ENCODE measurements at regions not wholly inside any gene's neighbourhood (a gene's known extent, or its start where the extent isn't known, plus 50 kb on each side); places are given as distances from the start of the nearest gene placed in this dataset.

GRCh38 chr9:126093771-126094170 is 232.9 kb upstream of the MVB12B start:
- Mint-ChIP-seq H3K36me3 (ENCODE audit: low read depth) (no peaks in the 10 kb centered on the region), H3K4me1 (ENCODE audit: low read depth) (no peaks in the 10 kb centered on the region), H3K4me3 (no peak overlapping the region), H3K27ac (no peak overlapping the region), H3K9me3 (no peaks in the 10 kb centered on the region), H3K27me3 (ENCODE audit: low read depth) (no peaks in the 10 kb centered on the region)

- no peaks in the 10 kb centered on the region for H3K36me3 Mint-ChIP-seq (ENCODE audit: low read depth)
- no peak overlapping the region for H3K4me3 Mint-ChIP-seq
- no peak overlapping the region for H3K27ac Mint-ChIP-seq
- H3K27me3 Mint-ChIP-seq (ENCODE audit: low read depth), result no peaks in the 10 kb centered on the region
- H3K9me3 Mint-ChIP-seq, result no peaks in the 10 kb centered on the region
- no peaks in the 10 kb centered on the region for H3K4me1 Mint-ChIP-seq (ENCODE audit: low read depth)
Measured at GRCh38 chr9:126095546-126096190, 231.0 kb upstream of the MVB12B start.

GRCh38 chr9:126096340-126096739 is 230.3 kb upstream of the MVB12B start:
- Mint-ChIP-seq H3K9me3 (no peaks in the 10 kb centered on the region), H3K27me3 (ENCODE audit: low read depth) (no peaks in the 10 kb centered on the region), H3K36me3 (ENCODE audit: low read depth) (no peaks in the 10 kb centered on the region), H3K4me3 (no peak overlapping the region), H3K4me1 (ENCODE audit: low read depth) (no peaks in the 10 kb centered on the region), H3K27ac (no peak overlapping the region)

DNA sequence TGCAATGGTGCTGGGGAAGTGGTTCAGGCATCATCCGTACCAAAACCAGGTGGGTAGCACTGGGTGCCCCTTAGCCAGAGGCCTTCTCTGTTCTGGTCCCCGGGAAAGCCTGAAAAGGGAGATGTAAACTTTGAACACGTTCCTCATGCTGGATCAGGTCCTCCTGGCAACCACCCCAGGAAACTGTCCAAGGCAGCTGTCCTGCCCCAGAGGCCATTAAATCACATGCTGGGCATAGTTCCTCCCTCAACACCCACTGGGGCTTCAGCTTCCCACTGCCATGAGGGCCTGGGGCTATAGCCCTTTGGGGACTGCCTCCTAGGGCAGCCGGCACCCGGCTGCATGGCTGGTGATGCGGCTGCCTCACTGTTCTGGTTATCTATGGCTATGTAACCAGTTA is 228.9 kb upstream of the MVB12B start:
- Mint-ChIP-seq H3K27ac (no peak overlapping the region), H3K4me1 (ENCODE audit: low read depth) (no peaks in the 10 kb centered on the region), H3K9me3 (no peaks in the 10 kb centered on the region), H3K4me3 (no peak overlapping the region), H3K27me3 (ENCODE audit: low read depth) (no peaks in the 10 kb centered on the region), H3K36me3 (ENCODE audit: low read depth) (no peaks in the 10 kb centered on the region)

DNA sequence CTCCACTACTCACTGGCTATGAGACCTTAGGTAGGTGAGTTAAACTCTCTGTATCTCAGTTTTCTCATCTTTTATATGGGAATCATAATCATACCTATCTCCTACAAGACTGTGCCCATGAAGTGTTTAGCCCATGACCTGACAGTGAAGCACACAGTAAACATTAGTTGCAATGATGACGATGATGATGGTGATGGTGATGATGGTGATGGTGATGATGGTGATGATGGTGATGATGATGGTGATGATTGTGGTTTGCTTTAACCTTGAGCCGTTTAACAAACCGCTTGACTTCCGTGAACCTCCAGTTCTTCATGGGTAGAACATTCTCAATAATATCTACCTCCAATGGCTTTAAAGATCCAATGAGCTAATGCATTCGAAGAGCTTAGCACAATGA is 220.2 kb upstream of the MVB12B start:
- Mint-ChIP-seq H3K27ac (no peak overlapping the region), H3K36me3 (ENCODE audit: low read depth) (no peaks in the 10 kb centered on the region), H3K9me3 (no peaks in the 10 kb centered on the region), H3K4me3 (no peak overlapping the region), H3K27me3 (ENCODE audit: low read depth) (no peaks in the 10 kb centered on the region), H3K4me1 (ENCODE audit: low read depth) (no peaks in the 10 kb centered on the region)

GRCh38 chr9:126107693-126108092 is 218.9 kb upstream of the MVB12B start:
- Mint-ChIP-seq H3K9me3 (no peaks in the 10 kb centered on the region), H3K4me3 (no peak overlapping the region), H3K4me1 (ENCODE audit: low read depth) (no peaks in the 10 kb centered on the region), H3K27me3 (ENCODE audit: low read depth) (no peaks in the 10 kb centered on the region), H3K36me3 (ENCODE audit: low read depth) (no peaks in the 10 kb centered on the region), H3K27ac (no peak overlapping the region)

DNA sequence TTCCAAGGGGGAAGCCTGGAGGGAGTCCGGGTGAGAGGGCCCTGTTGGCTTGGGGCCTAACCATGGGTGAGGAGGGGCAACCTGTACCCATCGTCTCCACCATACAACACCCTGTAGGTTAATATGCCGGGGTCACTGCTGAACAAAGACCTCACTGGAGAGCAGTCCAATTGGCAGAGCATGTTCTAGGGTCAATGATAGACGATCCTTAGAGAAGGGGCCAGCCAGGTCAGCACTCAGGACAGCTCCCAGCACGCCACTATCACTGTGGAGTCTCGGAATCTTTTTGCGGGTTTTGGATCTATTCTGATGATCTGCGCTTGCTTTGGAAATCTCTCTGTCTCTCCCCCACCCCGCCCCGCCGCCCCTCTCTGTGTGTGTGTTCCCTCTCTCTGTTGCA is 218.4 kb upstream of the MVB12B start:
- no peak overlapping the region for H3K4me3 Mint-ChIP-seq
- H3K27me3 Mint-ChIP-seq (ENCODE audit: low read depth), result no peaks in the 10 kb centered on the region
- no peaks in the 10 kb centered on the region for H3K4me1 Mint-ChIP-seq (ENCODE audit: low read depth)
- H3K36me3 Mint-ChIP-seq (ENCODE audit: low read depth), result no peaks in the 10 kb centered on the region
- H3K9me3 Mint-ChIP-seq, result no peaks in the 10 kb centered on the region
- H3K27ac Mint-ChIP-seq, result no peak overlapping the region

GRCh38 chr9:126109575-126109974 is 217.1 kb upstream of the MVB12B start:
- Mint-ChIP-seq H3K9me3 (no peaks in the 10 kb centered on the region), H3K4me1 (ENCODE audit: low read depth) (no peaks in the 10 kb centered on the region), H3K27me3 (ENCODE audit: low read depth) (no peaks in the 10 kb centered on the region), H3K4me3 (no peak overlapping the region), H3K36me3 (ENCODE audit: low read depth) (no peaks in the 10 kb centered on the region), H3K27ac (no peak overlapping the region)

- Mint-ChIP-seq H3K36me3 (ENCODE audit: low read depth) (no peaks in the 10 kb centered on the region), H3K4me1 (ENCODE audit: low read depth) (no peaks in the 10 kb centered on the region), H3K4me3 (no peak overlapping the region), H3K27me3 (ENCODE audit: low read depth) (no peaks in the 10 kb centered on the region), H3K27ac (peak overlapping the region; percentile 43), H3K9me3 (no peaks in the 10 kb centered on the region)
Measured at GRCh38 chr9:126111556-126111955, 215.1 kb upstream of the MVB12B start.

- Mint-ChIP-seq H3K4me3 (no peak overlapping the region), H3K36me3 (ENCODE audit: low read depth) (no peaks in the 10 kb centered on the region), H3K27me3 (ENCODE audit: low read depth) (no peaks in the 10 kb centered on the region), H3K9me3 (no peaks in the 10 kb centered on the region), H3K27ac (no peak overlapping the region), H3K4me1 (ENCODE audit: low read depth) (no peaks in the 10 kb centered on the region)
Measured at GRCh38 chr9:126112135-126112720, 214.4 kb upstream of the MVB12B start.

- H3K27ac Mint-ChIP-seq, result no peak overlapping the region
- H3K4me1 Mint-ChIP-seq (ENCODE audit: low read depth), result no peaks in the 10 kb centered on the region
- H3K4me3 Mint-ChIP-seq, result no peak overlapping the region
- no peaks in the 10 kb centered on the region for H3K36me3 Mint-ChIP-seq (ENCODE audit: low read depth)
- no peaks in the 10 kb centered on the region for H3K9me3 Mint-ChIP-seq
- no peaks in the 10 kb centered on the region for H3K27me3 Mint-ChIP-seq (ENCODE audit: low read depth)
Measured at GRCh38 chr9:126113176-126113575, 213.5 kb upstream of the MVB12B start.

DNA sequence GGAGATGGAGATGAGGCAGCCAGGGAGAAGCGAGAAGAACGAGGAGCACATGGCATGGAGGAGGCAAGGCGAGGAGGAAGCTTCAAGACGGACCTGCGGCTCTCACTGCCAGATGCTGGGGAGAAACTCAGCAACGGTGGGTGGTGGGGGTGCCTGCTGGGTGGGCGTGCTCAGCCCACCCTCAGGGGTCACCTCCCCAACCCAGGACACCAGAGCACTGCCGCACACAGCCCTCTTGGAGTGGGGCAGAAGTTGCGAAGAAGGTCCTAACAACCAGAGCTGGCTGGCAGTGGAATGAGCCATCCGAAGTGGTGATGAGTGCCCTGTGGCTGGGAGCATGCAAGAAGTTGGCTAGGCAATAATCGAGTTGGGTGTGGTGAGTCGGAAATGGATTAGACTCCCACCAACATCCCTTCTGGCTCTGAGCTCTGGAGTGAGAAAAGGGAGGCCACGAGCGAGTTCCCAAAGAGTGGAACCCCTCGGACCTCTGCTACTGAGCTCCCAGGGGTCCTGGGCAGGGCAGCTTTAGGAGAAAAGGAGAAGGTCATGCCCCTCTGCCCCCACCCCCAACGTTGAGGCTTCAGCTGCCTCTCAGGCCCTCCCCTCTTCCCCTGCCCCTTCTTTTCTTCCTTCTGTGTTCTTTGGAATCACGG is 212.7 kb upstream of the MVB12B start:
- no peak overlapping the region for H3K27ac Mint-ChIP-seq
- no peaks in the 10 kb centered on the region for H3K9me3 Mint-ChIP-seq
- H3K4me1 Mint-ChIP-seq (ENCODE audit: low read depth), result no peaks in the 10 kb centered on the region

DNA sequence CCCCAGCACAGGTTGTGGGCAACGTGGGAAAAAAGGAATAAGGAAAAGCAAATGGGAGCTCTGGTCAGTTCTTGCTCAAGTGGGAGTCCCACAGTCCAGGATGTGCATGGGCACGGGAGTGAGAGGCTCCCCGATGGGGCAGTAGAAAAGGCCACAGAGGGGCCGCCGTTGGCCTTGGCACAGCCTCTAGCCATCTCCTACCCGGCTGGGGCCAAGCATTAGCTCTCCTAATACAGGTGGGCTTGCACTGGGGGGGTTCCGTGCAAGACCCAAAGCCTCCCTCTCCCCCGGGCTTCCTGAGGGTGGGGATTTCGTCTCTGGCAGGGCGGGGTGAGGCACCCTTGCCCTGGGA is 212.2 kb upstream of the MVB12B start:
- H3K36me3 Mint-ChIP-seq (ENCODE audit: low read depth), result no peaks in the 10 kb centered on the region
- H3K9me3 Mint-ChIP-seq, result no peaks in the 10 kb centered on the region
- H3K4me3 Mint-ChIP-seq, result no peak overlapping the region
- no peaks in the 10 kb centered on the region for H3K4me1 Mint-ChIP-seq (ENCODE audit: low read depth)
- H3K27ac Mint-ChIP-seq, result no peak overlapping the region
- no peaks in the 10 kb centered on the region for H3K27me3 Mint-ChIP-seq (ENCODE audit: low read depth)

More for the DNA sequence above, 212.7 kb upstream of the MVB12B start:
- no peaks in the 10 kb centered on the region for H3K36me3 Mint-ChIP-seq (ENCODE audit: low read depth)
- H3K4me3 Mint-ChIP-seq, result no peak overlapping the region
- no peaks in the 10 kb centered on the region for H3K27me3 Mint-ChIP-seq (ENCODE audit: low read depth)

GRCh38 chr9:126114850-126115460 is 211.7 kb upstream of the MVB12B start:
- Mint-ChIP-seq H3K27me3 (ENCODE audit: low read depth) (no peaks in the 10 kb centered on the region), H3K36me3 (ENCODE audit: low read depth) (no peaks in the 10 kb centered on the region), H3K4me1 (ENCODE audit: low read depth) (no peaks in the 10 kb centered on the region), H3K4me3 (no peak overlapping the region), H3K27ac (no peak overlapping the region), H3K9me3 (no peaks in the 10 kb centered on the region)
